GM12878 (cell line): ENCODE measurements at regions not wholly inside any gene's neighbourhood (a gene's known extent, or its start where the extent isn't known, plus 50 kb on each side); places are given as distances from the start of the nearest gene placed in this dataset.

Experiments
- ATAC-seq: fragments of 200-7000 bp; cut with Tn5 transposase; 3 replicates; pipeline ENCODE4 v1.9.1; 2020; ENCODE audit warnings: mild to moderate bottlenecking, moderate library complexity
- BruUV-seq: library from RNA; stranded (reverse); fragments of 400-500 nt; replicated peaks from 2 replicates; lab custom pipeline; 2021; lab: Mats Ljungman, UMichigan
- CTCF ChIA-PET: fragments of 300-600 bp; sonication (Branson Sonifier 250); formaldehyde crosslinking; extraction: SDS; loops from one replicate; lab custom pipeline; 2021; ENCODE audit warnings: inconsistent platforms; lab: Yijun Ruan, JAX
- POLR2A ChIA-PET: fragments of 350-600 bp; formaldehyde crosslinking; extraction: SDS; loops from one replicate; lab custom pipeline; 2021; ENCODE audit warnings: inconsistent platforms; lab: Charles Lee
- RAD21 ChIA-PET: fragments of 300-600 bp; sonication (Branson Sonifier 250); formaldehyde crosslinking; loops from one replicate; lab custom pipeline; 2023; ENCODE audit warnings: antibody characterized with exemption; ENCODE audit not compliant: unreplicated experiment; lab: Charles Lee
- SMC1A ChIA-PET: fragments of 300-600 bp; sonication (Branson Sonifier 250); formaldehyde crosslinking; loops from one replicate; lab custom pipeline; 2023; ENCODE audit not compliant: unreplicated experiment, uncharacterized antibody; lab: Charles Lee
- DNase-seq: peaks from one replicate; pipeline ENCODE4 v3.0.0-alpha.2; 2011; ENCODE audit warnings: low read depth, low spot score
- FAIRE-seq: peaks from 3 replicates; lab custom pipeline; 2011; peaks lifted over from hg19 to GRCh38; lab: Jason Lieb, UNC
- H2AFZ ChIP-seq: 2 replicates; pipeline ENCODE4 v1.6.0; 2011; ENCODE audit warnings: low read depth, low read length, control low read depth; ENCODE audit not compliant: control insufficient read depth
- H3K27ac ChIP-seq: 2 replicates; pipeline ENCODE4 v1.5.1; 2011; ENCODE audit warnings: control low read depth; ENCODE audit not compliant: control insufficient read depth, insufficient read depth
- H3K27me3 ChIP-seq, 2 experiments: replicated peaks in 1 of 2; 2 replicates each; pipeline versions ENCODE4 v1.6.0 to v1.6.1; 2011; ENCODE audit warnings: low read length in 1 of 2; ENCODE audit not compliant: control insufficient read depth in 2 of 2, insufficient read depth in 2 of 2
- H3K36me3 ChIP-seq, 2 experiments: 2 replicates each; pipeline ENCODE4 v1.5.1; 2011; ENCODE audit warnings: low read length in 1 of 2; ENCODE audit not compliant: control insufficient read depth in 2 of 2, insufficient read depth in 2 of 2
- H3K4me1 ChIP-seq: 2 replicates; pipeline ENCODE4 v1.6.1; 2011; ENCODE audit warnings: mild to moderate bottlenecking, low read length, moderate library complexity, mixed read lengths; ENCODE audit not compliant: control insufficient read depth, insufficient read depth
- H3K4me2 ChIP-seq: 2 replicates; pipeline ENCODE4 v1.6.0; 2011; ENCODE audit warnings: control low read depth; ENCODE audit not compliant: control insufficient read depth, insufficient read depth
- H3K4me3 ChIP-seq: fragments of 200-600 bp; sonication (generic); 2 replicates; pipeline ENCODE4 v1.5.1; 2016
- H3K79me2 ChIP-seq: 2 replicates; pipeline ENCODE4 v1.6.0; 2011; ENCODE audit warnings: low read length; ENCODE audit not compliant: control insufficient read depth, insufficient read depth
- H3K9ac ChIP-seq: 2 replicates; pipeline ENCODE4 v1.8.0; 2011; ENCODE audit warnings: low read length, control low read depth, mixed read lengths; ENCODE audit not compliant: control insufficient read depth, insufficient read depth
- H3K9me3 ChIP-seq: replicated peaks from 3 replicates; pipeline ENCODE4 v1.5.1; 2011; ENCODE audit warnings: mild to moderate bottlenecking, low read length; ENCODE audit not compliant: control insufficient read depth, insufficient read depth
- H4K20me1 ChIP-seq: 2 replicates; pipeline ENCODE4 v1.6.0; 2011; ENCODE audit not compliant: control insufficient read depth, insufficient read depth
- CBX3 ChIP-seq: fragments of 200-600 bp; sonication (generic); IDR thresholded peaks from 2 replicates; pipeline ENCODE4 v1.6.1; 2016; ENCODE audit warnings: low read depth, borderline replicate concordance
- EP300 ChIP-seq, 2 experiments: fragments of 150-350 bp in 1 of 2; IDR thresholded peaks; 2 replicates each; pipeline ENCODE4 v1.6.1; 2011 to 2012; ENCODE audit warnings: low read depth in 2 of 2, low read length in 2 of 2, borderline replicate concordance in 1 of 2, improper control_type of control experiment in 1 of 2, inconsistent platforms in 1 of 2; ENCODE audit not compliant: control insufficient read depth in 1 of 2
- ETV6 ChIP-seq, 2 experiments: fragments of 450-650 bp in 1 of 2; IDR thresholded peaks in 1 of 2; conservative IDR thresholded peaks in 1 of 2; 2 replicates each; pipeline ENCODE4 v1.6.1; 2014; ENCODE audit warnings: antibody characterized with exemption in 1 of 2, borderline replicate concordance in 1 of 2, low read depth in 1 of 2, mild to moderate bottlenecking in 1 of 2, moderate library complexity in 1 of 2
- GATAD2B ChIP-seq: fragments of 450-650 bp; conservative IDR thresholded peaks from 2 replicates; pipeline ENCODE4 v1.6.1; 2017; ENCODE audit warnings: low read depth, mild to moderate bottlenecking, moderate library complexity
- JUNB ChIP-seq: IDR thresholded peaks from 2 replicates; pipeline ENCODE4 v1.6.1; 2016; ENCODE audit warnings: antibody characterized with exemption, mild to moderate bottlenecking
- MYC ChIP-seq: IDR thresholded peaks from 2 replicates; pipeline ENCODE4 v1.6.1; 2011; ENCODE audit warnings: mild to moderate bottlenecking, low read length, moderate library complexity, inconsistent platforms; ENCODE audit not compliant: insufficient read depth, insufficient replicate concordance, insufficient read length, severe bottlenecking
- SIX5 ChIP-seq: IDR thresholded peaks from 2 replicates; pipeline ENCODE4 v1.6.1; 2011; ENCODE audit warnings: mild to moderate bottlenecking, low read depth, low read length, moderate library complexity; ENCODE audit not compliant: severe bottlenecking
- SPI1 ChIP-seq: IDR thresholded peaks from 2 replicates; pipeline ENCODE4 v1.6.1; 2011; ENCODE audit warnings: low read depth, mild to moderate bottlenecking, low read length, moderate library complexity, borderline replicate concordance; ENCODE audit not compliant: insufficient read depth
- SRF ChIP-seq, 2 experiments: IDR thresholded peaks; 2 replicates each; pipeline ENCODE4 v1.6.1; 2011; ENCODE audit warnings: low read depth in 2 of 2, low read length in 2 of 2, mild to moderate bottlenecking in 1 of 2, moderate library complexity in 1 of 2
- ZNF217 ChIP-seq: fragments of 450-650 bp; IDR thresholded peaks from 2 replicates; pipeline ENCODE4 v1.6.1; 2017; ENCODE audit warnings: antibody characterized with exemption, mild to moderate bottlenecking
- in situ Hi-C: fragments of 300-500 bp; cut with MboI; formaldehyde crosslinking; loops from 9 replicates; pipeline ENCODE4 v1.14.3; 2018; ENCODE audit warnings: mixed read lengths
- intact Hi-C: fragments of 100-400 bp; cut with micrococcal nuclease; formaldehyde crosslinking; loops from one replicate; pipeline ENCODE4 v1.14.2; 2022; ENCODE audit not compliant: unreplicated experiment
- TF ChIP-seq, protein P1 (sequence below): IDR thresholded peaks from 2 replicates; pipeline ENCODE4 v1.6.1; 2011; ENCODE audit warnings: mild to moderate bottlenecking, low read depth, low read length, moderate library complexity; ENCODE audit not compliant: insufficient replicate concordance

DNA sequence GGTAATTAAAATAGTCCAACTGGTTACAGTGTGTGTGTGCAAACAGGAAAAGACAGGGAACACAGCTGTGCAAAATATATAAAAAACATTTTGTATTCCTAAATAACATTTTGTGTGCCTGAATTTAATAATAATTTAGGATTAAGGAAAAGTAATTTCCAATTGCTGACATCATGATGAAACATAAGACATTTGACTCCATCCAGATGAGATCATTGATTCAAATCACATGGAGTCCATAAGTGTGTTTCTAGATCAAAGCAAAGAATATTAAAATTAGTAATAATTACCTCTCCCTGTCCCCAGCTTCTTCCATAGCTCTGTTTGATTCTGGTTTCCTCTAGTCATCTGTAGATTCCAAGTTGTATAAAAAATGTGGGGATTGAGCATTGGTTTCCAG is 64.6 kb upstream of the BTN3A2 start:
- Histone ChIP-seq H4K20me1 (no peaks in the 10 kb centered on the region), H2AFZ (no peak overlapping the region), H3K4me3 (no peak overlapping the region), H3K9me3 (no peaks in the 10 kb centered on the region), H3K79me2 (no peaks in the 10 kb centered on the region), H3K36me3 (no peaks in the 10 kb centered on the region), H3K9ac (no peak overlapping the region), H3K4me1 (peaks cover 8% of the 10 kb centered on the region), H3K27ac (no peak overlapping the region), H3K27me3 (no peaks in the 10 kb centered on the region), H3K4me2 (no peak overlapping the region)
- ChIA-PET SMC1A (interaction anchor here (1.1 to 1.8 kb wide), 2 partner anchors 9 to 16 kb away, joined by 3 to 4 read pairs; a partner anchor contains a TSS), CTCF (no interaction called here), POLR2A (interaction anchor here (0.5 to 1.3 kb wide), 3 partner anchors 26 to 71 kb away, joined by 3 to 5 read pairs (median 4); no protein-coding TSS in a partner anchor), RAD21 (interaction anchor here (2.0 kb wide), 1 partner anchor 9 kb away, joined by 8 read pairs; no protein-coding TSS in a partner anchor)
- DNase-seq (no peak), ATAC-seq (no peak), FAIRE-seq (no peak)
- TF ChIP-seq EP300 (IDR thresholded peaks at IDR 0.05; ENCODE audit: borderline replicate concordance in 1 of 2, control insufficient read depth in 1 of 2, low read depth in 2 of 2, low read length in 2 of 2), result no peak
- no peak for TF ChIP-seq SRF (IDR thresholded peaks at IDR 0.05; ENCODE audit: low read depth in 2 of 2, low read length in 2 of 2)
- TF ChIP-seq MYC, result no peak
- no peak for TF ChIP-seq GATAD2B
- no peak for TF ChIP-seq CBX3
- no peak for TF ChIP-seq ZNF217
- no peak for TF ChIP-seq ETV6 (conservative IDR thresholded peaks at IDR 0.05 in 1 of 2, IDR thresholded peaks at IDR 0.05 in 1 of 2; ENCODE audit: borderline replicate concordance in 1 of 2, low read depth in 1 of 2)
- TF ChIP-seq, protein P1, sequence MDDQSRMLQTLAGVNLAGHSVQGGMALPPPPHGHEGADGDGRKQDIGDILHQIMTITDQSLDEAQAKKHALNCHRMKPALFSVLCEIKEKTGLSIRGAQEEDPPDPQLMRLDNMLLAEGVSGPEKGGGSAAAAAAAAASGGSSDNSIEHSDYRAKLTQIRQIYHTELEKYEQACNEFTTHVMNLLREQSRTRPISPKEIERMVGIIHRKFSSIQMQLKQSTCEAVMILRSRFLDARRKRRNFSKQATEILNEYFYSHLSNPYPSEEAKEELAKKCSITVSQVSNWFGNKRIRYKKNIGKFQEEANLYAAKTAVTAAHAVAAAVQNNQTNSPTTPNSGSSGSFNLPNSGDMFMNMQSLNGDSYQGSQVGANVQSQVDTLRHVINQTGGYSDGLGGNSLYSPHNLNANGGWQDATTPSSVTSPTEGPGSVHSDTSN, result no peak
- TF ChIP-seq JUNB, result no peak
- no peak for TF ChIP-seq SIX5
- no peak for TF ChIP-seq SPI1
- BruUV-seq, result no TSS peak
- in situ Hi-C loops, result no loop called here
- intact Hi-C loops, result no loop called here
